Bronchial epithelial cell (primary cell): ENCODE measurements at regions not wholly inside any gene's neighbourhood (a gene's known extent, or its start where the extent isn't known, plus 50 kb on each side); places are given as distances from the start of the nearest gene placed in this dataset.

Experiments
- DNase-seq: peaks from one replicate; pipeline ENCODE4 v3.0.0-alpha.2; 2010; ENCODE audit warnings: low read depth
- FAIRE-seq: peaks from 2 replicates; lab custom pipeline; 2011; peaks lifted over from hg19 to GRCh38; lab: Jason Lieb, UNC
- H3K27me3 ChIP-seq: 2 replicates; pipeline ENCODE4 v1.5.1; 2011; ENCODE audit warnings: low read length; ENCODE audit not compliant: control insufficient read depth, insufficient read depth
- H3K36me3 ChIP-seq: 2 replicates; pipeline ENCODE4 v1.5.1; 2011; ENCODE audit warnings: low read length; ENCODE audit not compliant: control insufficient read depth, insufficient read depth
- H3K4me3 ChIP-seq: 2 replicates; pipeline ENCODE4 v1.5.1; 2011; ENCODE audit warnings: mild to moderate bottlenecking, low read depth, low read length, control low read depth
- CTCF ChIP-seq: IDR thresholded peaks from 2 replicates; pipeline ENCODE4 v1.5.1; 2011; ENCODE audit warnings: mild to moderate bottlenecking, moderate library complexity, low read length, control low read depth, inconsistent platforms; ENCODE audit not compliant: insufficient read depth, severe bottlenecking

GRCh38 chr6:9332241-9332780 lies 897.0 kb upstream of the SLC35B3 start:
- no peak for DNase-seq
- H3K36me3 ChIP-seq = no peaks in the 10 kb centered on the region
- H3K4me3 ChIP-seq = no peak overlapping the region
- TF ChIP-seq CTCF = no peak
- no peak for FAIRE-seq
- no peaks in the 10 kb centered on the region for H3K27me3 ChIP-seq

GRCh38 chr6:9316831-9317230 lies 881.5 kb upstream of the SLC35B3 start:
- no peak for TF ChIP-seq CTCF
- FAIRE-seq (no peak), DNase-seq (no peak)
- H3K36me3 ChIP-seq = no peaks in the 10 kb centered on the region
- no peaks in the 10 kb centered on the region for H3K27me3 ChIP-seq
- H3K4me3 ChIP-seq = no peak overlapping the region

- no peak for FAIRE-seq
These were observed 880.8 kb upstream of the SLC35B3 start for GRCh38 chr6:9315966-9316650.

GRCh38 chr6:9308284-9308683 lies 872.9 kb upstream of the SLC35B3 start:
- no peak for TF ChIP-seq CTCF
- Histone ChIP-seq H3K27me3 (no peaks in the 10 kb centered on the region), H3K4me3 (no peak overlapping the region), H3K36me3 (no peaks in the 10 kb centered on the region)
- DNase-seq = peak; percentile 32
- no peak for FAIRE-seq

More at GRCh38 chr6:9315966-9316650, 880.8 kb upstream of the SLC35B3 start:
- Histone ChIP-seq H3K36me3 (no peaks in the 10 kb centered on the region), H3K27me3 (no peaks in the 10 kb centered on the region), H3K4me3 (no peak overlapping the region)
- no peak for TF ChIP-seq CTCF
- no peak for DNase-seq

- TF ChIP-seq CTCF = no peak
- Histone ChIP-seq H3K27me3 (no peaks in the 10 kb centered on the region), H3K4me3 (no peak overlapping the region), H3K36me3 (no peaks in the 10 kb centered on the region)
- DNase-seq = peak; percentile 69
- no peak for FAIRE-seq
These were observed 872.4 kb upstream of the SLC35B3 start for GRCh38 chr6:9307786-9308185.

GRCh38 chr6:9307187-9307586 lies 871.8 kb upstream of the SLC35B3 start:
- no peak for DNase-seq
- Histone ChIP-seq H3K4me3 (no peak overlapping the region), H3K36me3 (no peaks in the 10 kb centered on the region), H3K27me3 (no peaks in the 10 kb centered on the region)
- TF ChIP-seq CTCF = no peak
- no peak for FAIRE-seq
